GM12878 (cell line): ENCODE measurements at regions not wholly inside any gene's neighbourhood (a gene's known extent, or its start where the extent isn't known, plus 50 kb on each side); places are given as distances from the start of the nearest gene placed in this dataset.
"Not testable (repeated sequence)": the region's sequence is repeated elsewhere in the genome, so short reads cannot be mapped to it uniquely, and the experiment has no call there.

ENCODE experiments used
- CHD1 ChIP-seq: IDR thresholded peaks from 2 replicates; pipeline ENCODE4 v1.6.1; 2012; ENCODE audit warnings: low read depth, low read length, improper control_type of control experiment
- RAD51 ChIP-seq: fragments of 450-650 bp; IDR thresholded peaks from 2 replicates; pipeline ENCODE4 v1.6.1; 2016; ENCODE audit warnings: moderate library complexity, mild to moderate bottlenecking, inconsistent platforms
- TAF1 ChIP-seq: IDR thresholded peaks from 2 replicates; pipeline ENCODE4 v1.6.1; 2011; ENCODE audit warnings: mild to moderate bottlenecking, low read depth, low read length, borderline replicate concordance
- TF ChIP-seq, protein P1 (sequence below), 3 experiments: IDR thresholded peaks in 2 of 3; conservative IDR thresholded peaks in 1 of 3; 2 replicates each; pipeline ENCODE4 v1.5.1; 2011; ENCODE audit warnings: low read depth in 3 of 3, low read length in 3 of 3, mild to moderate bottlenecking in 3 of 3, control low read depth in 2 of 3, moderate library complexity in 2 of 3, inconsistent platforms in 1 of 3, mixed read lengths in 1 of 3; ENCODE audit not compliant: control insufficient read depth in 2 of 3, insufficient read depth in 1 of 3; ENCODE audit errors: extremely low read depth in 1 of 3
- TF ChIP-seq, protein P2 (sequence below): IDR thresholded peaks from 2 replicates; pipeline ENCODE4 v1.6.1; 2012; ENCODE audit warnings: low read depth, low read length, improper control_type of control experiment

DNA sequence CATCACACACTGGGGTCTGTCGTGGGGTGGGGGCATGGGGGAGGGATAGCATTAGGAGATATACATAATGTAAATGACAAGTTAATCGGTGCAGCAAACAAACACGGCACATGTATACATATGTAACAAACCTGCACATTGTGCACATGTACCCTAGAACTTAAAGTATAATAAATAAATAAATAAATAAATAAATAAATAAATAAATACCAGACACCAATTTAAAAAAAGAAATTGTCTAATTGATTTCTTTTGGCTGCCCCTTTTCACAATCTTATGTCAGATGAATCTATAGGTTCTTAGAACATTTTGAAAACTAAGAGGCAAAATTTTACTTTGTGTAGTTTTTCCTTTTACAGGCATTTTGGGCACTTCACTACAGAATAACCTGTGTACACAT, 74.4 kb upstream of the SMIM15 start:
- TF ChIP-seq RAD51, CHD1, TAF1: not testable (repeated sequence)
- TF ChIP-seq, protein P1, sequence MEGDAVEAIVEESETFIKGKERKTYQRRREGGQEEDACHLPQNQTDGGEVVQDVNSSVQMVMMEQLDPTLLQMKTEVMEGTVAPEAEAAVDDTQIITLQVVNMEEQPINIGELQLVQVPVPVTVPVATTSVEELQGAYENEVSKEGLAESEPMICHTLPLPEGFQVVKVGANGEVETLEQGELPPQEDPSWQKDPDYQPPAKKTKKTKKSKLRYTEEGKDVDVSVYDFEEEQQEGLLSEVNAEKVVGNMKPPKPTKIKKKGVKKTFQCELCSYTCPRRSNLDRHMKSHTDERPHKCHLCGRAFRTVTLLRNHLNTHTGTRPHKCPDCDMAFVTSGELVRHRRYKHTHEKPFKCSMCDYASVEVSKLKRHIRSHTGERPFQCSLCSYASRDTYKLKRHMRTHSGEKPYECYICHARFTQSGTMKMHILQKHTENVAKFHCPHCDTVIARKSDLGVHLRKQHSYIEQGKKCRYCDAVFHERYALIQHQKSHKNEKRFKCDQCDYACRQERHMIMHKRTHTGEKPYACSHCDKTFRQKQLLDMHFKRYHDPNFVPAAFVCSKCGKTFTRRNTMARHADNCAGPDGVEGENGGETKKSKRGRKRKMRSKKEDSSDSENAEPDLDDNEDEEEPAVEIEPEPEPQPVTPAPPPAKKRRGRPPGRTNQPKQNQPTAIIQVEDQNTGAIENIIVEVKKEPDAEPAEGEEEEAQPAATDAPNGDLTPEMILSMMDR (IDR thresholded peaks at IDR 0.05 in 2 of 3, conservative IDR thresholded peaks at IDR 0.05 in 1 of 3; ENCODE audit: control insufficient read depth in 2 of 3, extremely low read depth in 1 of 3, insufficient read depth in 1 of 3, low read depth in 3 of 3, low read length in 3 of 3): not testable (repeated sequence)
- TF ChIP-seq, protein P2, sequence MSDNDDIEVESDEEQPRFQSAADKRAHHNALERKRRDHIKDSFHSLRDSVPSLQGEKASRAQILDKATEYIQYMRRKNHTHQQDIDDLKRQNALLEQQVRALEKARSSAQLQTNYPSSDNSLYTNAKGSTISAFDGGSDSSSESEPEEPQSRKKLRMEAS: not testable (repeated sequence)
